ENCODE measurements at regions not wholly inside any gene's neighbourhood (a gene's known extent, or its start where the extent isn't known, plus 50 kb on each side); places are given as distances from the start of the nearest gene placed in this dataset.

DNA sequence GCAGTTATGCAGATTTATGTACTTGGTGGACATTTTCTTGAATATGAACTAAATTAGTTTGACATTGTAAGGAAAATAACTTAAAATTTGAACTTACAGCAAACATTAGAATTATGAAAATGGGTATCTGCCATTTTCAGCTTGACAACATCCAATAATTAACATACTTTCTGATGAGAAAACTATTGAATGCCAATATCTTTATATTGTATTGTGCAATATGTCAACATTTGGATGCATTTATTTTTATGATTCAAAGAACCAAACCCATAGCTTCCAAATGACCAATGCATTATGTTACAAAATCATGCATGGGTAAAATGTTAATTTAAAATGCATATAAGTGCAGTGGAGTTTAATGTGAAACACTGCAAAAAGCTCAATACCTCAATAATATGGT lies 562.5 kb downstream of the TRAM1L1 start:
- Histone ChIP-seq H3K4me3 (no peak overlapping the region), H3K36me3 (no peaks in the 10 kb centered on the region), H3K27ac (no peak overlapping the region), H3K9me3 (no peaks in the 10 kb centered on the region), H3K27me3 (no peaks in the 10 kb centered on the region), H3K4me1 (no peaks in the 10 kb centered on the region)
- intact Hi-C loops (cut with DNase I; ENCODE audit: low total_unique reads), result no loop called here
- DNase-seq, result no peak
- TF ChIP-seq POLR2A (IDR thresholded peaks at IDR 0.05), result no peak
- TF ChIP-seq, protein P1, sequence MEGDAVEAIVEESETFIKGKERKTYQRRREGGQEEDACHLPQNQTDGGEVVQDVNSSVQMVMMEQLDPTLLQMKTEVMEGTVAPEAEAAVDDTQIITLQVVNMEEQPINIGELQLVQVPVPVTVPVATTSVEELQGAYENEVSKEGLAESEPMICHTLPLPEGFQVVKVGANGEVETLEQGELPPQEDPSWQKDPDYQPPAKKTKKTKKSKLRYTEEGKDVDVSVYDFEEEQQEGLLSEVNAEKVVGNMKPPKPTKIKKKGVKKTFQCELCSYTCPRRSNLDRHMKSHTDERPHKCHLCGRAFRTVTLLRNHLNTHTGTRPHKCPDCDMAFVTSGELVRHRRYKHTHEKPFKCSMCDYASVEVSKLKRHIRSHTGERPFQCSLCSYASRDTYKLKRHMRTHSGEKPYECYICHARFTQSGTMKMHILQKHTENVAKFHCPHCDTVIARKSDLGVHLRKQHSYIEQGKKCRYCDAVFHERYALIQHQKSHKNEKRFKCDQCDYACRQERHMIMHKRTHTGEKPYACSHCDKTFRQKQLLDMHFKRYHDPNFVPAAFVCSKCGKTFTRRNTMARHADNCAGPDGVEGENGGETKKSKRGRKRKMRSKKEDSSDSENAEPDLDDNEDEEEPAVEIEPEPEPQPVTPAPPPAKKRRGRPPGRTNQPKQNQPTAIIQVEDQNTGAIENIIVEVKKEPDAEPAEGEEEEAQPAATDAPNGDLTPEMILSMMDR (IDR thresholded peaks at IDR 0.05), result no peak

GRCh38 chr4:116520886-116521285 lies 564.5 kb downstream of the TRAM1L1 start:
- intact Hi-C loops (cut with DNase I; ENCODE audit: low total_unique reads), result no loop called here
- DNase-seq, result no peak
- TF ChIP-seq, protein P1 (IDR thresholded peaks at IDR 0.05), result no peak
- no peak for TF ChIP-seq POLR2A (IDR thresholded peaks at IDR 0.05)
- Histone ChIP-seq H3K4me1 (no peaks in the 10 kb centered on the region), H3K27me3 (no peaks in the 10 kb centered on the region), H3K36me3 (no peaks in the 10 kb centered on the region), H3K9me3 (no peaks in the 10 kb centered on the region), H3K4me3 (no peak overlapping the region), H3K27ac (no peak overlapping the region)

DNA sequence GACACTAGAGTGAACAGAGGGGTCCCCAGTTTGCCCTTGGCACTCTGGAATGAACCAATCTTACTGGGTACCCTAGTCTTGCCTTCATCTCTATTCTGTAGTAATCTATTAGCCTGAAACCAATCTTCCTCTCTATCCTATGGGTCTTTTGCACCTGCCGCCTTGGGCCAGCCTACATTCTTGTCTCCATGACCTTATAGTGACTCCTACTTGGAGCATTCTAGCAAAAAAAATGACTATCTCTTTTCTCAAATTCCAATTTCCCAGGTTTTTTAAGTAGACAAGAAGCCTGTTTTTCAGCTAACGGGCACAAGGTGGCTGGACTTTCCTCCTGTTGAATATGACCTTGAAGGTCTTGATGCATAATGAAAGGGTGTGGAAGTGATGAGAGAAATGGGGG lies 568.7 kb downstream of the TRAM1L1 start:
- intact Hi-C loops (cut with DNase I; ENCODE audit: low total_unique reads), result no loop called here
- H3K9me3 ChIP-seq, result no peaks in the 10 kb centered on the region
- no peaks in the 10 kb centered on the region for H3K27me3 ChIP-seq
- H3K36me3 ChIP-seq, result no peaks in the 10 kb centered on the region
- no peak for DNase-seq
- no peak for TF ChIP-seq POLR2A (IDR thresholded peaks at IDR 0.05)
- TF ChIP-seq, protein P1 (IDR thresholded peaks at IDR 0.05), result no peak
- H3K27ac ChIP-seq, result no peak overlapping the region
- no peak overlapping the region for H3K4me3 ChIP-seq
- H3K4me1 ChIP-seq, result no peaks in the 10 kb centered on the region

DNA sequence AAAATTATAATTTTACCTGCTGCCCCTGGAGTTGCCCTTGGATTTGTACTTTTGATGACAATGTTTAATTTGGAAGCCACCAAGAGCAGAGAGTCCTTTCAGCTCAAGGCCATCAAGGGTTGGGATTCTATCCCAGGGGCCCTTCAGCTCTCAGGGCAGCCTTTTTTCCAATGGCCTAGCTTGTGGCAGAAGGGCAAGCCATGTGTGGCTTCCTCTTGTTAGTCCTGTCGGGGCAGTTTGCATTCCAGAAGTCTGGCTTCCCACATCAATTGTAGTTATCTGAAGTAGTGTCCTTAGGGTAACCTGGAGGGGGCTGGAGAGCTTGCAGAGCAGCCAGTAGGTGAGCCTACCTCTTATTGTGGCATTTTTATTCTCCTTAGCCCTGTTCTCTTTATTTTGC lies 569.4 kb downstream of the TRAM1L1 start:
- Histone ChIP-seq H3K36me3 (no peaks in the 10 kb centered on the region), H3K27ac (no peak overlapping the region), H3K9me3 (no peaks in the 10 kb centered on the region), H3K27me3 (no peaks in the 10 kb centered on the region), H3K4me3 (no peak overlapping the region), H3K4me1 (no peaks in the 10 kb centered on the region)
- no peak for DNase-seq
- TF ChIP-seq POLR2A (IDR thresholded peaks at IDR 0.05), result no peak
- TF ChIP-seq, protein P1 (IDR thresholded peaks at IDR 0.05), result no peak
- intact Hi-C loops (cut with DNase I; ENCODE audit: low total_unique reads), result no loop called here

GRCh38 chr4:116512552-116512951 lies 572.8 kb downstream of the TRAM1L1 start:
- intact Hi-C loops (cut with DNase I; ENCODE audit: low total_unique reads), result no loop called here
- TF ChIP-seq, protein P1 (IDR thresholded peaks at IDR 0.05), result no peak
- TF ChIP-seq POLR2A (IDR thresholded peaks at IDR 0.05), result no peak
- H3K4me3 ChIP-seq, result no peak overlapping the region
- no peaks in the 10 kb centered on the region for H3K9me3 ChIP-seq
- H3K36me3 ChIP-seq, result no peaks in the 10 kb centered on the region
- no peaks in the 10 kb centered on the region for H3K4me1 ChIP-seq
- no peak for DNase-seq
- no peak overlapping the region for H3K27ac ChIP-seq
- H3K27me3 ChIP-seq, result no peaks in the 10 kb centered on the region
